ENCODE measurements at regions not wholly inside any gene's neighbourhood (a gene's known extent, or its start where the extent isn't known, plus 50 kb on each side); places are given as distances from the start of the nearest gene placed in this dataset.

GRCh38 chr1:116191294-116191693, 80.1 kb downstream of the MAB21L3 start:
- TF ChIP-seq CTCF (IDR thresholded peaks at IDR 0.05): no peak
- no peak for TF ChIP-seq POLR2A (IDR thresholded peaks at IDR 0.05)
- TF ChIP-seq POLR2AphosphoS5 (IDR thresholded peaks at IDR 0.05): no peak

Data from breast epithelium (tissue), 3 donors.